PC-3 (cell line): ENCODE measurements at regions not wholly inside any gene's neighbourhood (a gene's known extent, or its start where the extent isn't known, plus 50 kb on each side); places are given as distances from the start of the nearest gene placed in this dataset.

Experiments used
- ATAC-seq: fragments of 200-7000 bp; cut with Tn5 transposase; 2 replicates; pipeline ENCODE4 v1.9.1; 2020; ENCODE audit warnings: mild to moderate bottlenecking, moderate library complexity
- BruUV-seq: library from RNA; stranded (reverse); fragments of 400-500 nt; replicated peaks from 2 replicates; lab custom pipeline; 2021; lab: Mats Ljungman, UMichigan
- CTCF ChIA-PET: fragments of 300-600 bp; sonication (Branson Sonifier 250); formaldehyde crosslinking; loops from one replicate; lab custom pipeline; 2022; ENCODE audit warnings: antibody characterized with exemption; lab: Charles Lee
- POLR2A ChIA-PET: fragments of 300-600 bp; sonication (Branson Sonifier 250); formaldehyde crosslinking; loops from one replicate; lab custom pipeline; 2022; ENCODE audit warnings: antibody characterized with exemption; ENCODE audit not compliant: unreplicated experiment; lab: Charles Lee
- DNase-seq: peaks from one replicate; pipeline ENCODE4 v3.0.0-alpha.2; 2015
- H2AFZ ChIP-seq: fragments of 300-600 bp; sonication (generic); 2 replicates; pipeline ENCODE4 v1.6.0; 2016; ENCODE audit warnings: antibody characterized with exemption, low read length
- H3F3A ChIP-seq: fragments of 300-600 bp; sonication (generic); one replicate; pipeline ENCODE4 v1.6.0; 2017; ENCODE audit warnings: antibody characterized with exemption, low read length, control low read depth, mild to moderate bottlenecking; ENCODE audit not compliant: unreplicated experiment
- H3K27ac ChIP-seq: fragments of 300-600 bp; sonication (generic); 2 replicates; pipeline ENCODE4 v1.5.1; 2016; ENCODE audit warnings: mild to moderate bottlenecking, low read length
- H3K27me3 ChIP-seq: fragments of 300-600 bp; sonication (generic); 2 replicates; pipeline ENCODE4 v1.6.1; 2016; ENCODE audit warnings: low read length, mixed read lengths
- H3K36me3 ChIP-seq: fragments of 300-600 bp; sonication (generic); 2 replicates; pipeline ENCODE4 v1.6.1; 2016; ENCODE audit warnings: low read depth, mixed run types, low read length, mixed read lengths
- H3K4me1 ChIP-seq: fragments of 300-600 bp; sonication (generic); 2 replicates; pipeline ENCODE4 v1.5.1; 2016; ENCODE audit warnings: low read length; ENCODE audit not compliant: insufficient read depth
- H3K4me2 ChIP-seq: fragments of 300-600 bp; sonication (generic); 2 replicates; pipeline ENCODE4 v1.6.0; 2016; ENCODE audit warnings: low read length
- H3K4me3 ChIP-seq: fragments of 300-600 bp; sonication (generic); 2 replicates; pipeline ENCODE4 v1.5.1; 2016; ENCODE audit warnings: mild to moderate bottlenecking, low read length, mixed read lengths
- H3K79me2 ChIP-seq: fragments of 300-600 bp; sonication (generic); 2 replicates; pipeline ENCODE4 v1.6.1; 2017; ENCODE audit warnings: low read length, mixed read lengths
- H3K9ac ChIP-seq: fragments of 300-600 bp; sonication (generic); 2 replicates; pipeline ENCODE4 v1.6.0; 2016; ENCODE audit warnings: mild to moderate bottlenecking, low read length
- H3K9me2 ChIP-seq: fragments of 300-600 bp; sonication (generic); replicated peaks from 2 replicates; pipeline ENCODE4 v1.6.1; 2016; ENCODE audit warnings: mixed run types, low read length, mixed read lengths
- H3K9me3 ChIP-seq: fragments of 300-600 bp; sonication (generic); 2 replicates; pipeline ENCODE4 v1.6.1; 2016; ENCODE audit warnings: low read length, mixed read lengths
- H4K20me1 ChIP-seq: fragments of 300-600 bp; sonication (generic); 2 replicates; pipeline ENCODE4 v1.6.1; 2016; ENCODE audit warnings: low read length, mixed read lengths
- CTCF ChIP-seq: fragments of 300-600 bp; sonication (generic); conservative IDR thresholded peaks from 2 replicates; pipeline ENCODE4 v1.5.1; 2017; ENCODE audit warnings: antibody characterized with exemption, low read depth, mild to moderate bottlenecking, low read length
- EZH2 ChIP-seq: fragments of 300-600 bp; sonication (generic); IDR thresholded peaks from one replicate; pipeline ENCODE4 v1.6.1; 2017; ENCODE audit warnings: antibody characterized with exemption, mild to moderate bottlenecking, low read length; ENCODE audit not compliant: unreplicated experiment
- EZH2phosphoT487 ChIP-seq: fragments of 300-600 bp; sonication (generic); IDR thresholded peaks from 2 replicates; pipeline ENCODE4 v1.6.1; 2018; ENCODE audit warnings: mild to moderate bottlenecking, antibody characterized with exemption, low read length, borderline replicate concordance
- intact Hi-C: fragments of 100-400 bp; cut with micrococcal nuclease; formaldehyde crosslinking; loops from 2 replicates; pipeline ENCODE4 v1.9.0; 2023

- no peak overlapping the region for H2AFZ ChIP-seq
- no peak overlapping the region for H3K4me2 ChIP-seq
- no peaks in the 10 kb centered on the region for H3K9me3 ChIP-seq
- H3K9ac ChIP-seq = no peak overlapping the region
- CTCF ChIA-PET = no interaction called here
- DNase-seq (no peak), ATAC-seq (no peak)
- POLR2A ChIA-PET = no interaction called here
- no peaks in the 10 kb centered on the region for H3K36me3 ChIP-seq
- no peak overlapping the region for H3K27ac ChIP-seq
- no peak overlapping the region for H3K4me3 ChIP-seq
- TF ChIP-seq EZH2 (no peak), CTCF (no peak), EZH2phosphoT487 (no peak)
- 0 out of 2 replicates have a peak, but pooled peaks cover under 1% of the 10 kb centered on the region for H3K4me1 ChIP-seq
- intact Hi-C loops = no loop called here
- H3K27me3 ChIP-seq = no peaks in the 10 kb centered on the region
- H3K79me2 ChIP-seq = no peaks in the 10 kb centered on the region
- no peaks in the 10 kb centered on the region for H4K20me1 ChIP-seq
- no TSS peak for BruUV-seq
- no peaks in the 10 kb centered on the region for H3F3A ChIP-seq
- no peaks in the 10 kb centered on the region for H3K9me2 ChIP-seq
Observed at GRCh38 chr3:144033863-144034262, 62.2 kb downstream of the DIPK2A start.

- Histone ChIP-seq H3K4me2 (no peak overlapping the region), H3K36me3 (no peaks in the 10 kb centered on the region), H2AFZ (no peak overlapping the region), H3K79me2 (no peaks in the 10 kb centered on the region), H4K20me1 (no peaks in the 10 kb centered on the region), H3K9ac (no peak overlapping the region), H3K4me3 (no peak overlapping the region), H3K9me2 (no peaks in the 10 kb centered on the region), H3K27me3 (no peaks in the 10 kb centered on the region), H3K27ac (no peak overlapping the region), H3F3A (no peaks in the 10 kb centered on the region), H3K4me1 (peaks cover 10% of the 10 kb centered on the region), H3K9me3 (no peaks in the 10 kb centered on the region)
- ChIA-PET CTCF (no interaction called here), POLR2A (no interaction called here)
- no TSS peak for BruUV-seq
- intact Hi-C loops = no loop called here
- TF ChIP-seq CTCF = no peak
- no peak for TF ChIP-seq EZH2phosphoT487
- no peak for TF ChIP-seq EZH2
- DNase-seq (no peak), ATAC-seq (no peak)
Observed at GRCh38 chr3:144034715-144035290, 63.2 kb downstream of the DIPK2A start.

- no peak overlapping the region for H3K4me3 ChIP-seq
- no peaks in the 10 kb centered on the region for H3K79me2 ChIP-seq
- peaks cover 14% of the 10 kb centered on the region for H3K4me1 ChIP-seq
- intact Hi-C loops = no loop called here
- DNase-seq (no peak), ATAC-seq (no peak)
- no peaks in the 10 kb centered on the region for H3K27me3 ChIP-seq
- H3K9me3 ChIP-seq = no peaks in the 10 kb centered on the region
- H3K4me2 ChIP-seq = no peak overlapping the region
- no peak overlapping the region for H3K27ac ChIP-seq
- POLR2A ChIA-PET = no interaction called here
- H2AFZ ChIP-seq = no peak overlapping the region
- no TSS peak for BruUV-seq
- no peaks in the 10 kb centered on the region for H3K36me3 ChIP-seq
- H3K9me2 ChIP-seq = no peaks in the 10 kb centered on the region
- no peak for TF ChIP-seq CTCF
- TF ChIP-seq EZH2phosphoT487 = no peak
- TF ChIP-seq EZH2 = no peak
- H4K20me1 ChIP-seq = no peaks in the 10 kb centered on the region
- CTCF ChIA-PET = no interaction called here
- H3F3A ChIP-seq = no peaks in the 10 kb centered on the region
- H3K9ac ChIP-seq = no peak overlapping the region
Observed at GRCh38 chr3:144036498-144036897, 64.9 kb downstream of the DIPK2A start.
